Activated naive CD4-positive, alpha-beta T cell treated with anti-CD3 and anti-CD28 coated beads, Interleukin-2, amount 10 ng/mL, durations not matched to agents 7 days and 5 days (primary cell): ENCODE measurements at regions not wholly inside any gene's neighbourhood (a gene's known extent, or its start where the extent isn't known, plus 50 kb on each side); places are given as distances from the start of the nearest gene placed in this dataset.
"Not testable (repeated sequence)": the region's sequence is repeated elsewhere in the genome, so short reads cannot be mapped to it uniquely, and the experiment has no call there.

ENCODE experiments used
- CTCF ChIA-PET: fragments of 350-600 bp; sonication (Branson Sonifier 250); formaldehyde crosslinking; loops from one replicate; lab custom pipeline; 2021; ENCODE audit warnings: antibody characterized with exemption; lab: Charles Lee
- DNase-seq: peaks from one replicate; pipeline ENCODE4 v3.0.0-alpha.2; 2020
- H3K27ac Mint-ChIP-seq: one replicate; pipeline ENCODE4 v1.8.0; 2021; ENCODE audit warnings: mild to moderate bottlenecking, moderate library complexity, mixed read lengths
- H3K27me3 Mint-ChIP-seq: one replicate; pipeline ENCODE4 v1.8.0; 2021; ENCODE audit warnings: mild to moderate bottlenecking, mixed read lengths
- H3K36me3 Mint-ChIP-seq: one replicate; pipeline ENCODE4 v1.8.0; 2021; ENCODE audit warnings: mixed read lengths
- H3K4me1 Mint-ChIP-seq: one replicate; pipeline ENCODE4 v1.8.0; 2021; ENCODE audit warnings: mixed read lengths
- H3K4me3 Mint-ChIP-seq: one replicate; pipeline ENCODE4 v1.8.0; 2021; ENCODE audit warnings: mild to moderate bottlenecking, moderate library complexity, mixed read lengths
- H3K9me3 Mint-ChIP-seq: one replicate; pipeline ENCODE4 v1.8.0; 2021; ENCODE audit warnings: mixed read lengths

DNA sequence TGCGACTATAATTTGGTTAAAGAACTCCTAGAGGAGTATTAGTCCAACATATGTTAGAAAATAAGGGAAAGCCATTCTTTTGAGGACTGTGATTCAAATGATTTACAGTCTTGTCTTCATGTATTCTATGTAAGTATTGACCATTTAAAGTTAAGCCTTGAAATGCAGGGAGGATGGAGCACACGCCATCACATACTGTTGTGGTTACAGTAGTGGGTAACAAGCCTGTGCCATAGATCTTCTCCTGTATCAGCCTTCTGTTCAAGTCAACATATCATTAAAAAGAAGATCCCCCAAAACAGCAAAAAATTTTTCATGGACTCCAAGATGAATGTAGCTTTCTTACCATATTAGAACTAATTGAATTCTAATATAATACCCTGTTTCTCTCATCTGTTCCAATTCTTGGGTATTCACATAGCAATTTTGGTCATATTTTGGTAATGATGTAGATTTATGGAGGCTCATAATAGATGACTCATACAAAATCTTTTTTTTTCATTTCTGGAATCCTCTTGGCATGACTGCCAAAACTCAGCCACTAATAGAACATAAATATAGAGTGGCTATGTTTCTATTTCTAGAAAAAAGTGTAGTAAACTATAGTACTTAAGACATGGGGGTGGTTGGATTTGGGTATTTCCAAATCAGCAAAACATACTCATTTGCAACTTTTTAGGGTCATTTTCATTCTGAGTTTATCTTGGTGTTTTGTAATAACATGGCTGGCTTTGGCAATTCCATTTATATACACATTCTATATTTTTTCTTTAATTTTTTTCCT, 413.5 kb downstream of the BCKDHB start:
- no peaks in the 10 kb centered on the region for H3K9me3 Mint-ChIP-seq
- CTCF ChIA-PET = no interaction called here
- DNase-seq = no peak

DNA sequence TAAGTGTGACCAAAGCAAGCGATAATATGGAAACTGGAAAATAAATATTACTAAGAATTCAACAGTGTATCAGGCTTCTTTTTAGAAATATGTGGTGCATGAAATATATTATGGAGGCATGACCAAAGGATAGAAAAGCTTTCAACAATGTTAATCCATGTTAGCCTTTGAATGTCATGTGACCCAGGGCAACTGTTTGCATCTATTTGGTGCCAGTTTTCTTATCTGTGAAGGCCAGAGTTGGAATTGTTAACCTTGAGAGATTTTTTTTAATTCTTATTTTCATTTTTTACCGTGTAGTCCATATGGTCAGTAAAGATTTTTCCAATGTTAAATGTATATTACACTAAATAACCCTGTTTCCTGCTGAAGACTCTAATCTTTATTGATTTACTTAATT, 411.1 kb downstream of the BCKDHB start:
- H3K27me3 Mint-ChIP-seq = no peaks in the 10 kb centered on the region

More for the DNA sequence above, 413.5 kb downstream of the BCKDHB start:
- Mint-ChIP-seq H3K27me3 (no peaks in the 10 kb centered on the region), H3K4me1 (peaks cover 5% of the 10 kb centered on the region), H3K4me3 (no peak overlapping the region), H3K36me3 (no peaks in the 10 kb centered on the region), H3K27ac (no peak overlapping the region)

GRCh38 chr6:80510521-80510920, 404.1 kb downstream of the BCKDHB start:
- CTCF ChIA-PET, H3K27me3 Mint-ChIP-seq, H3K4me1 Mint-ChIP-seq, H3K4me3 Mint-ChIP-seq, H3K27ac Mint-ChIP-seq, H3K36me3 Mint-ChIP-seq, H3K9me3 Mint-ChIP-seq, DNase-seq: not testable (repeated sequence)

More for the DNA sequence above, 411.1 kb downstream of the BCKDHB start:
- no peak overlapping the region for H3K27ac Mint-ChIP-seq
- no peaks in the 10 kb centered on the region for H3K4me1 Mint-ChIP-seq
- no peak for DNase-seq
- no peaks in the 10 kb centered on the region for H3K36me3 Mint-ChIP-seq
- H3K9me3 Mint-ChIP-seq = no peaks in the 10 kb centered on the region
- H3K4me3 Mint-ChIP-seq = no peak overlapping the region
- CTCF ChIA-PET = no interaction called here

DNA sequence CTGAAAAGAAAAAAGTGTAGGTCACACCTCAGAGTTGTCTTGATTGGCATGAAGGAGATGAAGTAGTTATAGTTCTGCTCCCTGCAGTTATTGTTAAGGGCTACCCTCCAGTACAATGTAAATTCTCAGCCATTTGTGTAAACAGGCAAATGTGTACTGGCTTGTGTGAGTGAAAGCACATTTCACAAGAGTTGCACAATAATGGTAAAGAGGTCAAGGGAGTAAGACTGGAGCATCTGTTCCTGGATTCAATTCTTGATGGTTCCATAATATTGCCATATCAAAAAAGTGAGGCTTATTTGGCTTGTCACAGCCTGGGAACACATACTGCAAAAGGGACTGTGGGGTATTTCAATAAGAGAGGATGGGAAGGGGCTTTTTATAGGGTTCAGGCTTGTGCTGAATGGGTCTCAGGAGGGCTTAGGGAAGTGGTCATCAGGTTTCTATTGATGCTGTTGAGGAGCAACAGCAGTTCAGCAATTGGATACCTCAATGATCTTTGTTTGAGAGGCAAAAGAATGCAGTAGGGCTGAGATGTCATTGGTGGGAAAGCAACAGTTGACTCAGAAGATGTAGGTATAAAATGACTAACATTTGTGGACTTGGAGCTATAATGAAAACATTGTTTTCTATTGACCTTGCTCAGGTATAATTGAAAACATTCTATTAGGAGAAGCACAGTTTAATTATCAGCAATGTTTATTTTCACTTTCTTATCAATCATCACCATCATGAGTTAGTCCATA, 402.6 kb downstream of the BCKDHB start:
- no peak for DNase-seq
- no peaks in the 10 kb centered on the region for H3K36me3 Mint-ChIP-seq
- no peak overlapping the region for H3K4me3 Mint-ChIP-seq
- H3K27me3 Mint-ChIP-seq = no peaks in the 10 kb centered on the region
- H3K9me3 Mint-ChIP-seq = no peaks in the 10 kb centered on the region
- no peaks in the 10 kb centered on the region for H3K4me1 Mint-ChIP-seq
- no peak overlapping the region for H3K27ac Mint-ChIP-seq
- CTCF ChIA-PET = no interaction called here

DNA sequence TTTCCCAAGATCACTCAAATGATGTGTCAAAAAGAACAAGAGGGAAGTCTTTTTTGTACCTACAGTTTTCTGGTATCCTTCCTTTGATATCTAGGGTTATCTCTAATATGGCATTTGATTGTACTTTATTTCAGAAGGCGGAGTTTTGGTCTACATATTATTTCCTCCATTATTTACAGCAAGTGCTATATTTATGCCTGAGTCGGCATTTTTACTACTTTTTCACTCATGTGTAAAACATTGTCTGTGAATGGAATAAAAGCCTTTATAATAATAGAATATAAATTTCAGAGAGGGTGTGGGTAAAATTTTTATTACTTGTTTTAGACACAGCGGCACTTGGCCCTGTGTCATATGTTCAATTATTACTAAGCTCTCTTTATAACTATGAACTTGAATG, 398.4 kb downstream of the BCKDHB start:
- H3K27ac Mint-ChIP-seq = no peak overlapping the region
- no peak overlapping the region for H3K4me3 Mint-ChIP-seq
- no peaks in the 10 kb centered on the region for H3K27me3 Mint-ChIP-seq
- H3K4me1 Mint-ChIP-seq = no peaks in the 10 kb centered on the region
- H3K9me3 Mint-ChIP-seq = no peaks in the 10 kb centered on the region
- no peaks in the 10 kb centered on the region for H3K36me3 Mint-ChIP-seq
- CTCF ChIA-PET = no interaction called here
- DNase-seq = no peak

DNA sequence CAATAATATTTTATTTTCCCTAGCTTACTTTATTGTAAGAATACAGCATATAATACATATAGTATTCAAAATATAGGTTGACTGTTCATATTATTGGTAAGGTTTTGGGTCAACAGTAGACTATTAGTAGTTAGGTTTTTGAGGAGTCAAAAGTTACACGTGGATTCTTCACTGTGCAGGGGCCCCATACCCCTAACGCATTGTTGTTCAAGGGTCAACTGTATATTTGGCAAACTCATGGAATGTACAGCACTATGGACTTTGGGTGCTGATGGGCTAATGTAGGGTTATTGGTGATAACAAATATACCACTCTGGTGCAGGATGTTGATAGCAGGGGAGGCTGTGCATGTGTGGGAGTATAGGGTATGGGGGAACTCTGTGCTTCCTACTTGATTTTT, 397.2 kb downstream of the BCKDHB start:
- no peaks in the 10 kb centered on the region for H3K27me3 Mint-ChIP-seq
- no peak overlapping the region for H3K4me3 Mint-ChIP-seq
- H3K27ac Mint-ChIP-seq = no peak overlapping the region
- no peak for DNase-seq
- CTCF ChIA-PET = no interaction called here
- H3K9me3 Mint-ChIP-seq = no peaks in the 10 kb centered on the region
- H3K36me3 Mint-ChIP-seq = no peaks in the 10 kb centered on the region
- no peaks in the 10 kb centered on the region for H3K4me1 Mint-ChIP-seq

DNA sequence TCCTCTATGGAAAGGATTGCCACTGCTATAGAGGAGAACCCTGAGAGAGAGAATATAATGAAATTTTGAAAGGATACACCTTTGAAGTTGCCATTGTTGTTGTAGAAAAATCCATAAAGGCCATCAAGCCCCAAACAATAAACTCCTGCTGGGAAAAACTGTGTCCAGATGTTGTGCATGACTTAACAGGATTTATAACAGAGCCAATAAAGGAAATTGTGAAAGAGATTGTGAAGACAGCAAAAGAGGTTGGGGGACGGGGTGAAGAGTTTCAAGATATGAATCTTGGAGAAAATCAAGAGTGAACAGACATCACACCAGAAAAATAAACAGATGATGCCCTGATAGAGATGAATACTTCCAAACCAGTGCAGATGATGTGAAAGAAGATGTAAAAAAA, 396.4 kb downstream of the BCKDHB start:
- Mint-ChIP-seq H3K27me3 (no peaks in the 10 kb centered on the region), H3K27ac (no peak overlapping the region), H3K9me3 (no peaks in the 10 kb centered on the region), H3K4me3 (no peak overlapping the region), H3K4me1 (no peaks in the 10 kb centered on the region), H3K36me3 (no peaks in the 10 kb centered on the region)
- CTCF ChIA-PET = no interaction called here
- DNase-seq = no peak

DNA sequence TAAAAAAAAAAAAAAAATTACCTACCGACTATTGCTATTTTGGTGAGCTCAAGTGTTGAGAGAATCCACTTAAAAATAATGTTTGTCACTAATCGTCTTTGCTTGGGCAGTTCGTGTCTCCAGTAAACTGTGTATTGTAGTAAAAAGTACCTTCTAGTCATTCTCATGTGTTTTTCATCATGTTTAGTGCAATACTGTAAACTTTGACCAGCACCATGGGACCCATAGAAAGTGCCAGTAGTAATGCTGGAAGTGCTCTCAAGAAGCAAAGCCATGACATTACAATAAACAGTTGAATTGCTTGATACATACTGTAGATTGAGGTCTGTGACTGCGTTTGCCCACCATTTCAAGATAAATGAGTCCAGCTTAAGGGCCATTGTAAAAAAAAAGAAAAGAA, 395.2 kb downstream of the BCKDHB start:
- Mint-ChIP-seq H3K27me3 (no peaks in the 10 kb centered on the region), H3K9me3 (no peaks in the 10 kb centered on the region), H3K27ac (no peak overlapping the region), H3K4me1 (no peaks in the 10 kb centered on the region), H3K36me3 (no peaks in the 10 kb centered on the region), H3K4me3 (no peak overlapping the region)
- CTCF ChIA-PET = no interaction called here
- DNase-seq = no peak

DNA sequence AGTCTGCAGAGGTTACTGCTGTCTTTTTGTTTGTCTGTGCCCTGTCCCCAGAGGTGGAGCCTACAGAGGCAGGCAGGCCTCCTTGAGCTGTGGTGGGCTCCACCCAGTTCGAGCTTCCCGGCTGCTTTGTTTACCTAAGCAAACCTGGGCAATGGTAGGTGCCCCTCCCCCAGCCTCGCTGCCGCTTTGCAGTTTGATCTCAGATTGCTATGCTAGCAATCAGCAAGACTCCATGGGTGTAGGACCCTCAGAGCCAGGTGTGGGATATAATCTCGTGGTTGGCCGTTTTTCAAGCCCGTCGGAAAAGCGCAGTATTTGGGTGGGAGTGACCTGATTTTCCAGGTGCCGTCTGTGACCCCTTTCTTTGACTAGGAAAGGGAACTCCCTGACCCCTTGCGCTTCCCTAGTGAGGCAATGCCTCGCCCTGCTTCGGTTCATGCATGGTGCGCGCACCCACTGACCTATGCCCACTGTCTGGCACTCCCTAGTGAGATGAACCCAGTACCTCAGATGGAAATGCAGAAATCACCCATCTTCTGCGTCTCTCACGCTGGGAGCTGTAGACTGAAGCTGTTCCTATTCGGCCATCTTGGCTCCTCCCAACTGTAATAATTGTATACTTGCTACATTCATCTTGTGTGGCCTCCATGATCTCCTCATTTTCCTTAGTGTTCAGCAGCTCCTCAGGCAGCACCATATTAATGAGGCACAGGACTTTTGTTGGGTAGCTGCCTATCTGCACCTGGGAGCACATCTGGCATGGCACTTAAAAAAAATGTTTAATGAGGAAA, 391.4 kb downstream of the BCKDHB start:
- H3K9me3 Mint-ChIP-seq, H3K36me3 Mint-ChIP-seq, H3K27me3 Mint-ChIP-seq, DNase-seq, H3K4me1 Mint-ChIP-seq, H3K4me3 Mint-ChIP-seq, CTCF ChIA-PET, H3K27ac Mint-ChIP-seq: not testable (repeated sequence)

GRCh38 chr6:80489911-80490635, 383.6 kb downstream of the BCKDHB start:
- Mint-ChIP-seq H3K4me3 (no peak overlapping the region), H3K27me3 (no peaks in the 10 kb centered on the region), H3K27ac (no peak overlapping the region), H3K9me3 (no peaks in the 10 kb centered on the region), H3K4me1 (no peaks in the 10 kb centered on the region), H3K36me3 (no peaks in the 10 kb centered on the region)
- CTCF ChIA-PET = no interaction called here
- no peak for DNase-seq

- Mint-ChIP-seq H3K27me3 (no peaks in the 10 kb centered on the region), H3K9me3 (no peaks in the 10 kb centered on the region), H3K4me1 (no peaks in the 10 kb centered on the region), H3K36me3 (no peaks in the 10 kb centered on the region), H3K4me3 (no peak overlapping the region), H3K27ac (no peak overlapping the region)
- no peak for DNase-seq
- CTCF ChIA-PET = no interaction called here
Observed at GRCh38 chr6:80488190-80488589, 381.7 kb downstream of the BCKDHB start.

GRCh38 chr6:80485494-80485893, 379.0 kb downstream of the BCKDHB start:
- DNase-seq, H3K9me3 Mint-ChIP-seq, H3K4me1 Mint-ChIP-seq, H3K36me3 Mint-ChIP-seq, H3K27me3 Mint-ChIP-seq, H3K27ac Mint-ChIP-seq, CTCF ChIA-PET, H3K4me3 Mint-ChIP-seq: not testable (repeated sequence)

GRCh38 chr6:80482056-80482455, 375.6 kb downstream of the BCKDHB start:
- no peak overlapping the region for H3K27ac Mint-ChIP-seq
- no peak for DNase-seq
- H3K9me3 Mint-ChIP-seq = no peaks in the 10 kb centered on the region
- no peaks in the 10 kb centered on the region for H3K27me3 Mint-ChIP-seq
- no peak overlapping the region for H3K4me3 Mint-ChIP-seq
- no peaks in the 10 kb centered on the region for H3K4me1 Mint-ChIP-seq
- CTCF ChIA-PET = no interaction called here
- no peaks in the 10 kb centered on the region for H3K36me3 Mint-ChIP-seq
